ENCODE measurements at regions not wholly inside any gene's neighbourhood (a gene's known extent, or its start where the extent isn't known, plus 50 kb on each side); places are given as distances from the start of the nearest gene placed in this dataset.

DNA sequence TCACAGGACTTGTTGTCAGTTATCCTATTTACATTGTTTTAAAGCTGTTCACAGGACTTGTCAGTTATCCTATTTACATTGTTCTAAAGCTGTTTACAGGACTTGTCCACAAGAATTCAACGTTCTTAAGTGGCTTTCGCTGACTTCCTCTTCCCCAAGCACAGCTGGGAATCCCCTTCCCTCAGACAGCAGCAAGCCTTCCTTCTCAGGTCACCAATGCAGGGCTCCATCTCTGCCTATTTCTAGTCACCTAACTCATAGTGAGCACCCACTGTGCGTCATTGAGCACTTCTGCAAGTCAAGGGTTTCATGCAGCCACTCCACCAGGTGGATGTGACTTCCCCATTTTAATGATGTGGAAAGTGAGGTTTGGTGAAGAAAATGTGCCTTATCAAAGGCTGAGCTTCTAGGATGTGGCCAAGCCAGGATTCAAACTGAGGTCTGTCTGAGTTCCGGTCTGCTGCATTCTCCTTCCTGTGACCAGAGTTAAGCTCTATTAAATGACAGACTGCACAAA lies 109.8 kb upstream of the ZNF462 start:
- Histone ChIP-seq H4K20me1 (ENCODE audit: insufficient read depth, low read length) (no peaks in the 10 kb centered on the region), H3K79me2 (ENCODE audit: insufficient read depth, low read length) (no peaks in the 10 kb centered on the region), H3K4me3 (ENCODE audit: low read depth in 1 of 2, low read length in 2 of 2) (no peak overlapping the region), H2AFZ (ENCODE audit: low read depth, low read length) (no peak overlapping the region), H3K27ac (ENCODE audit: low read length) (no peak overlapping the region), H3K4me2 (ENCODE audit: insufficient read depth, low read length) (no peak overlapping the region), H3K27me3 (ENCODE audit: insufficient read depth, low read length, poor library complexity) (no peaks in the 10 kb centered on the region), H3K9ac (ENCODE audit: low read depth, low read length) (no peak overlapping the region), H3K9me3 (ENCODE audit: insufficient read depth, low read length, severe bottlenecking) (no peaks in the 10 kb centered on the region), H3K4me1 (ENCODE audit: insufficient read depth, low read length) (peaks cover 4% of the 10 kb centered on the region), H3K36me3 (ENCODE audit: insufficient read depth, low read length) (no peaks in the 10 kb centered on the region)
- ATAC-seq (ENCODE audit: insufficient read depth, low read depth) (no peak), DNase-seq (no peak)
- no peak for TF ChIP-seq EZH2 (IDR thresholded peaks at IDR 0.05; ENCODE audit: borderline replicate concordance, low read depth, low read length, severe bottlenecking)
- TF ChIP-seq, protein P1, sequence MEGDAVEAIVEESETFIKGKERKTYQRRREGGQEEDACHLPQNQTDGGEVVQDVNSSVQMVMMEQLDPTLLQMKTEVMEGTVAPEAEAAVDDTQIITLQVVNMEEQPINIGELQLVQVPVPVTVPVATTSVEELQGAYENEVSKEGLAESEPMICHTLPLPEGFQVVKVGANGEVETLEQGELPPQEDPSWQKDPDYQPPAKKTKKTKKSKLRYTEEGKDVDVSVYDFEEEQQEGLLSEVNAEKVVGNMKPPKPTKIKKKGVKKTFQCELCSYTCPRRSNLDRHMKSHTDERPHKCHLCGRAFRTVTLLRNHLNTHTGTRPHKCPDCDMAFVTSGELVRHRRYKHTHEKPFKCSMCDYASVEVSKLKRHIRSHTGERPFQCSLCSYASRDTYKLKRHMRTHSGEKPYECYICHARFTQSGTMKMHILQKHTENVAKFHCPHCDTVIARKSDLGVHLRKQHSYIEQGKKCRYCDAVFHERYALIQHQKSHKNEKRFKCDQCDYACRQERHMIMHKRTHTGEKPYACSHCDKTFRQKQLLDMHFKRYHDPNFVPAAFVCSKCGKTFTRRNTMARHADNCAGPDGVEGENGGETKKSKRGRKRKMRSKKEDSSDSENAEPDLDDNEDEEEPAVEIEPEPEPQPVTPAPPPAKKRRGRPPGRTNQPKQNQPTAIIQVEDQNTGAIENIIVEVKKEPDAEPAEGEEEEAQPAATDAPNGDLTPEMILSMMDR (IDR thresholded peaks at IDR 0.05; ENCODE audit: borderline replicate concordance, extremely low read depth, low read length, poor library complexity, severe bottlenecking): no peak

DNA sequence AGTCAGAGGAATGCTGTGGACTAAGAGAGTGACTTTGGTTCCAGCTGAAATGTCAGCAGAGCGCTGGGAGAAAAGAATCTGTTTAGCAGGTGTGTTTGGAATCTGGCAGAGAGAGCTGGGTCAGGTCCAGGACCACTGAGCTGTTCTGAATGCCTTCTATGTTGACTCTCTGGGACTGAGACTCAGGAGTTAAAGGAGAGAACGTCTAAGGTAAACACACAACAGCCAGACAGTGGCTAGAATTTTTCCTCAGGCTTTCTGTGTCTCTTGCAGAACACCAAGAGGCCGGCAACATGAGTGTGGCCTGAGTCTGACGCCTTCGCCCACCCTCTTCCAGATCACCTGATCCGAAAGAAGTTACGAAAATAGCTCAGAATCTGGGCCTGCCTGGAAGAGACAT lies 107.2 kb upstream of the ZNF462 start:
- H3K9me3 ChIP-seq (ENCODE audit: insufficient read depth, low read length, severe bottlenecking): no peaks in the 10 kb centered on the region
- no peak overlapping the region for H2AFZ ChIP-seq (ENCODE audit: low read depth, low read length)
- ATAC-seq (ENCODE audit: insufficient read depth, low read depth) (no peak), DNase-seq (no peak)
- TF ChIP-seq EZH2 (IDR thresholded peaks at IDR 0.05; ENCODE audit: borderline replicate concordance, low read depth, low read length, severe bottlenecking): no peak
- TF ChIP-seq, protein P1 (IDR thresholded peaks at IDR 0.05; ENCODE audit: borderline replicate concordance, extremely low read depth, low read length, poor library complexity, severe bottlenecking): no peak
- H4K20me1 ChIP-seq (ENCODE audit: insufficient read depth, low read length): no peaks in the 10 kb centered on the region
- no peaks in the 10 kb centered on the region for H3K79me2 ChIP-seq (ENCODE audit: insufficient read depth, low read length)
- no peak overlapping the region for H3K4me3 ChIP-seq (ENCODE audit: low read depth in 1 of 2, low read length in 2 of 2)
- H3K36me3 ChIP-seq (ENCODE audit: insufficient read depth, low read length): no peaks in the 10 kb centered on the region
- peaks cover 4% of the 10 kb centered on the region for H3K4me1 ChIP-seq (ENCODE audit: insufficient read depth, low read length)
- H3K9ac ChIP-seq (ENCODE audit: low read depth, low read length): no peak overlapping the region
- H3K27me3 ChIP-seq (ENCODE audit: insufficient read depth, low read length, poor library complexity): no peaks in the 10 kb centered on the region
- H3K4me2 ChIP-seq (ENCODE audit: insufficient read depth, low read length): no peak overlapping the region
- H3K27ac ChIP-seq (ENCODE audit: low read length): no peak overlapping the region

DNA sequence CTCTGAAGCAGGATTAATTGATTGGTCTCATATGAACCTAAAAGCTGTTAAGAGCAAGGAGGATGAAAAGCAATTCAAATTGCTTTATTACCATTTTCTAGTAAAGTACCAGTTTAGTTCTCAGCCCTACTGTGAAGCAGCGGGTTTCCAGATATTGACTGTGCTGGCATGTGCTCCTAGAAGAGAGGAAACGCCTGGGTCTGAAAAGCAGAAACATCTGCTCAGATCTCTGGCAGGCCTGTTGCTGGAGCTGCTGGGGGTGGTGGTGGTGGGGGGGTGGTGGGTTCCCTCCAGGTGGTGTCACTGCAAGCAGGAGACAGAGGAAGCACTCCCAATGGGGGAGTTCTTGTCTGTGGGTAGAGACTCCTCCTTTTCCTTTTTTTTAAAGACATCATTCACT lies 105.5 kb upstream of the ZNF462 start:
- ATAC-seq (ENCODE audit: insufficient read depth, low read depth): no peak
- Histone ChIP-seq H3K27ac (ENCODE audit: low read length) (no peak overlapping the region), H3K36me3 (ENCODE audit: insufficient read depth, low read length) (no peaks in the 10 kb centered on the region), H4K20me1 (ENCODE audit: insufficient read depth, low read length) (no peaks in the 10 kb centered on the region), H3K9me3 (ENCODE audit: insufficient read depth, low read length, severe bottlenecking) (no peaks in the 10 kb centered on the region), H3K4me1 (ENCODE audit: insufficient read depth, low read length) (peaks cover 4% of the 10 kb centered on the region), H3K9ac (ENCODE audit: low read depth, low read length) (no peak overlapping the region), H2AFZ (ENCODE audit: low read depth, low read length) (no peak overlapping the region), H3K79me2 (ENCODE audit: insufficient read depth, low read length) (no peaks in the 10 kb centered on the region), H3K27me3 (ENCODE audit: insufficient read depth, low read length, poor library complexity) (no peaks in the 10 kb centered on the region), H3K4me3 (ENCODE audit: low read depth in 1 of 2, low read length in 2 of 2) (no peak overlapping the region), H3K4me2 (ENCODE audit: insufficient read depth, low read length) (no peak overlapping the region)
- no peak for DNase-seq
- TF ChIP-seq EZH2 (IDR thresholded peaks at IDR 0.05; ENCODE audit: borderline replicate concordance, low read depth, low read length, severe bottlenecking): no peak
- TF ChIP-seq, protein P1 (IDR thresholded peaks at IDR 0.05; ENCODE audit: borderline replicate concordance, extremely low read depth, low read length, poor library complexity, severe bottlenecking): no peak

DNA sequence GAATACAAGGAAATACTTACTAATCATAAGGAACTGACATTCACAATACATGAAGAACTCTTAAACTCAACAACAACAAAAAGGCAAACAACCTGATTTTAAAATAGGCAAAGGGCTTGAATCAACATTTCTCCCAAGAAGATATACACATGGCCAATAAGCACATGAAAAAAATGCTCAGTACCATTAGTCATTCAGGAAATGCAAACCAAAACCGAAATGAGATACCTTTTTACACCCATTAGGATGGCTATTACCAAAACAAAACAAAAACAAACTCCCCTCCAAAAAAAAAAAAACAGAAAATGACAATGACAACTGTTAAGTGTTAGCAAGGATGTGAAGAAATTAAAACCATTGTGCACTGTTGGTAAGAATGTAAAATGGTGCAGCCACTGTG lies 104.1 kb upstream of the ZNF462 start:
- DNase-seq (no peak), ATAC-seq (ENCODE audit: insufficient read depth, low read depth) (no peak)
- no peak overlapping the region for H3K9ac ChIP-seq (ENCODE audit: low read depth, low read length)
- H3K27me3 ChIP-seq (ENCODE audit: insufficient read depth, low read length, poor library complexity): no peaks in the 10 kb centered on the region
- no peak overlapping the region for H3K4me2 ChIP-seq (ENCODE audit: insufficient read depth, low read length)
- H3K4me3 ChIP-seq (ENCODE audit: low read depth in 1 of 2, low read length in 2 of 2): no peak overlapping the region
- no peak for TF ChIP-seq EZH2 (IDR thresholded peaks at IDR 0.05; ENCODE audit: borderline replicate concordance, low read depth, low read length, severe bottlenecking)
- TF ChIP-seq, protein P1 (IDR thresholded peaks at IDR 0.05; ENCODE audit: borderline replicate concordance, extremely low read depth, low read length, poor library complexity, severe bottlenecking): no peak
- no peak overlapping the region for H2AFZ ChIP-seq (ENCODE audit: low read depth, low read length)
- H4K20me1 ChIP-seq (ENCODE audit: insufficient read depth, low read length): no peaks in the 10 kb centered on the region
- H3K36me3 ChIP-seq (ENCODE audit: insufficient read depth, low read length): no peaks in the 10 kb centered on the region
- H3K4me1 ChIP-seq (ENCODE audit: insufficient read depth, low read length): peaks cover 4% of the 10 kb centered on the region
- H3K79me2 ChIP-seq (ENCODE audit: insufficient read depth, low read length): no peaks in the 10 kb centered on the region
- no peak overlapping the region for H3K27ac ChIP-seq (ENCODE audit: low read length)
- H3K9me3 ChIP-seq (ENCODE audit: insufficient read depth, low read length, severe bottlenecking): no peaks in the 10 kb centered on the region

All from DND-41 (cell line).